Astrocyte (in vitro differentiated cells and primary cell): ENCODE measurements at regions not wholly inside any gene's neighbourhood (a gene's known extent, or its start where the extent isn't known, plus 50 kb on each side); places are given as distances from the start of the nearest gene placed in this dataset.

Source experiments
- DNase-seq: peaks from one replicate; pipeline ENCODE4 v3.0.0-alpha.2; 2010; ENCODE audit warnings: low read depth
- FAIRE-seq: peaks from 2 replicates; lab custom pipeline; 2011; peaks lifted over from hg19 to GRCh38; lab: Jason Lieb, UNC
- H2AFZ ChIP-seq: 2 replicates; pipeline ENCODE4 v1.6.0; 2012; ENCODE audit warnings: low read depth, low read length, inconsistent platforms
- H3K27ac ChIP-seq: 2 replicates; pipeline ENCODE4 v1.5.1; 2011; ENCODE audit warnings: low read depth, low read length, inconsistent platforms
- H3K27me3 ChIP-seq: 2 replicates; pipeline ENCODE4 v1.6.0; 2011; ENCODE audit warnings: low read length, inconsistent platforms; ENCODE audit not compliant: insufficient read depth
- H3K36me3 ChIP-seq: 2 replicates; pipeline ENCODE4 v1.5.1; 2011; ENCODE audit warnings: low read length, inconsistent platforms; ENCODE audit not compliant: insufficient read depth
- H3K4me1 ChIP-seq: 2 replicates; pipeline ENCODE4 v1.5.1; 2011; ENCODE audit warnings: low read length, inconsistent platforms; ENCODE audit not compliant: insufficient read depth
- H3K4me2 ChIP-seq: 2 replicates; pipeline ENCODE4 v1.6.0; 2012; ENCODE audit warnings: low read length, inconsistent platforms
- H3K4me3 ChIP-seq: 2 replicates; pipeline ENCODE4 v1.5.1; 2011; ENCODE audit warnings: low read depth, mild to moderate bottlenecking, low read length, inconsistent platforms; ENCODE audit not compliant: insufficient read depth
- H3K79me2 ChIP-seq: 2 replicates; pipeline ENCODE4 v1.6.0; 2012; ENCODE audit warnings: mild to moderate bottlenecking, low read length, inconsistent platforms; ENCODE audit not compliant: insufficient read depth
- H3K9ac ChIP-seq: 2 replicates; pipeline ENCODE4 v1.6.0; 2012; ENCODE audit warnings: mild to moderate bottlenecking, low read length, inconsistent platforms
- H3K9me3 ChIP-seq: 2 replicates; pipeline ENCODE4 v1.5.1; 2012; ENCODE audit warnings: low read depth, mild to moderate bottlenecking, low read length, inconsistent platforms; ENCODE audit not compliant: insufficient read depth
- H4K20me1 ChIP-seq: 2 replicates; pipeline ENCODE4 v1.6.0; 2012; ENCODE audit warnings: low read length, inconsistent platforms; ENCODE audit not compliant: insufficient read depth
- H3K27ac Mint-ChIP-seq: one replicate; pipeline ENCODE4 v1.8.0; 2021; ENCODE audit warnings: mild to moderate bottlenecking, mixed read lengths; ENCODE audit not compliant: unreplicated experiment
- H3K27me3 Mint-ChIP-seq: one replicate; pipeline ENCODE4 v1.8.0; 2021; ENCODE audit warnings: low read depth, mixed read lengths; ENCODE audit not compliant: unreplicated experiment
- H3K36me3 Mint-ChIP-seq: one replicate; pipeline ENCODE4 v1.8.0; 2021; ENCODE audit warnings: low read depth, mixed read lengths; ENCODE audit not compliant: unreplicated experiment
- H3K4me1 Mint-ChIP-seq: one replicate; pipeline ENCODE4 v1.8.0; 2021; ENCODE audit warnings: low read depth, mixed read lengths; ENCODE audit not compliant: unreplicated experiment
- H3K4me3 Mint-ChIP-seq: one replicate; pipeline ENCODE4 v1.8.0; 2021; ENCODE audit warnings: mild to moderate bottlenecking, moderate library complexity, mixed read lengths; ENCODE audit not compliant: unreplicated experiment
- H3K9me3 Mint-ChIP-seq: one replicate; pipeline ENCODE4 v1.8.0; 2021; ENCODE audit warnings: mild to moderate bottlenecking, mixed read lengths; ENCODE audit not compliant: unreplicated experiment
- CTCF ChIP-seq: IDR thresholded peaks from 2 replicates; pipeline ENCODE4 v1.5.1; 2011; ENCODE audit warnings: low read depth, mild to moderate bottlenecking, inconsistent platforms, low read length, moderate library complexity; ENCODE audit not compliant: insufficient read depth
- EZH2 ChIP-seq: IDR thresholded peaks from 2 replicates; pipeline ENCODE4 v1.6.1; 2012; ENCODE audit warnings: mild to moderate bottlenecking, low read length, inconsistent platforms; ENCODE audit not compliant: insufficient read depth

- H3K4me3 Mint-ChIP-seq, result no peak overlapping the region
- Histone ChIP-seq H3K27me3 (no peaks in the 10 kb centered on the region), H3K27ac (no peak overlapping the region), H3K9me3 (peaks cover 5% of the 10 kb centered on the region), H3K9ac (no peak overlapping the region), H2AFZ (no peak overlapping the region), H4K20me1 (no peaks in the 10 kb centered on the region), H3K4me3 (no peak overlapping the region), H3K4me2 (no peak overlapping the region), H3K36me3 (no peaks in the 10 kb centered on the region), H3K79me2 (no peaks in the 10 kb centered on the region), H3K4me1 (peaks cover 17% of the 10 kb centered on the region)
- H3K9me3 Mint-ChIP-seq, result peaks cover 36% of the 10 kb centered on the region
- H3K27me3 Mint-ChIP-seq, result peaks cover 9% of the 10 kb centered on the region
- H3K36me3 Mint-ChIP-seq, result peaks cover 10% of the 10 kb centered on the region
- no peak for FAIRE-seq
- TF ChIP-seq CTCF (no peak), EZH2 (no peak)
- DNase-seq, result no peak
- peak overlapping the region; percentile 13 for H3K27ac Mint-ChIP-seq
- H3K4me1 Mint-ChIP-seq, result peaks cover 17% of the 10 kb centered on the region
Observed at GRCh38 chr2:236673126-236673822, 103.6 kb downstream of the ACKR3 start.

- Mint-ChIP-seq H3K27me3 (peaks cover 9% of the 10 kb centered on the region), H3K4me1 (peaks cover 17% of the 10 kb centered on the region), H3K27ac (no peak overlapping the region), H3K4me3 (no peak overlapping the region), H3K36me3 (peaks cover 10% of the 10 kb centered on the region), H3K9me3 (peaks cover 34% of the 10 kb centered on the region)
- H3K36me3 ChIP-seq, result no peaks in the 10 kb centered on the region
- no peak overlapping the region for H2AFZ ChIP-seq
- peaks cover 17% of the 10 kb centered on the region for H3K4me1 ChIP-seq
- no peaks in the 10 kb centered on the region for H3K27me3 ChIP-seq
- H4K20me1 ChIP-seq, result no peaks in the 10 kb centered on the region
- FAIRE-seq, result no peak
- DNase-seq, result no peak
- peaks cover 5% of the 10 kb centered on the region for H3K9me3 ChIP-seq
- H3K4me2 ChIP-seq, result no peak overlapping the region
- no peak overlapping the region for H3K4me3 ChIP-seq
- TF ChIP-seq EZH2 (no peak), CTCF (no peak)
- H3K27ac ChIP-seq, result no peak overlapping the region
- no peak overlapping the region for H3K9ac ChIP-seq
- no peaks in the 10 kb centered on the region for H3K79me2 ChIP-seq
Observed at GRCh38 chr2:236673823-236674185, 104.2 kb downstream of the ACKR3 start.

GRCh38 chr2:236674238-236674637 lies 104.6 kb downstream of the ACKR3 start:
- no peak for DNase-seq
- H3K9ac ChIP-seq, result peak overlapping the region; percentile 26
- H2AFZ ChIP-seq, result no peak overlapping the region
- peaks cover 5% of the 10 kb centered on the region for H3K9me3 ChIP-seq
- H4K20me1 ChIP-seq, result no peaks in the 10 kb centered on the region
- no peak for FAIRE-seq
- TF ChIP-seq CTCF (no peak), EZH2 (no peak)
- H3K79me2 ChIP-seq, result no peaks in the 10 kb centered on the region
- no peaks in the 10 kb centered on the region for H3K36me3 ChIP-seq
- peak overlapping the region; percentile 42 for H3K4me2 ChIP-seq
- Mint-ChIP-seq H3K27ac (peak overlapping the region; percentile 35), H3K27me3 (peaks cover 9% of the 10 kb centered on the region), H3K4me1 (peaks cover 17% of the 10 kb centered on the region), H3K4me3 (no peak overlapping the region), H3K9me3 (peaks cover 34% of the 10 kb centered on the region), H3K36me3 (peaks cover 10% of the 10 kb centered on the region)
- H3K4me1 ChIP-seq, result peaks cover 17% of the 10 kb centered on the region
- H3K4me3 ChIP-seq, result no peak overlapping the region
- H3K27ac ChIP-seq, result peak overlapping the region; percentile 30
- no peaks in the 10 kb centered on the region for H3K27me3 ChIP-seq
